ENCODE measurements at regions not wholly inside any gene's neighbourhood (a gene's known extent, or its start where the extent isn't known, plus 50 kb on each side); places are given as distances from the start of the nearest gene placed in this dataset.

GRCh38 chr6:101294676-101295075, 98.8 kb upstream of the GRIK2 start:
- Mint-ChIP-seq H3K9me3 (peaks cover 20 to 22% of the 10 kb centered on the region in 2 experiments), H3K4me3 (no peak overlapping the region), H3K36me3 (ENCODE audit: insufficient read depth in 1 of 3, low read depth in 3 of 3) (peaks cover 8 to 27% (median 18%) of the 10 kb centered on the region in 3 experiments), H3K27ac (no peak overlapping the region), H3K27me3 (ENCODE audit: low read depth) (no peaks in the 10 kb centered on the region), H3K4me1 (no peaks in the 10 kb centered on the region)
- Histone ChIP-seq H2BK5ac (ENCODE audit: insufficient read length, low read length) (no peak overlapping the region), H4K91ac (ENCODE audit: insufficient read length, low read depth, low read length) (no peak overlapping the region), H3K4me1 (ENCODE audit: insufficient read depth, low read length) (no peaks in the 10 kb centered on the region), H3K23ac (ENCODE audit: insufficient read length, low read depth, low read length) (no peak overlapping the region), H3K27me3 (ENCODE audit: insufficient read depth, low read length) (no peaks in the 10 kb centered on the region), H3K27ac (ENCODE audit: insufficient read length, low read depth, low read length) (no peak overlapping the region), H3K4ac (ENCODE audit: low read depth, low read length) (no peak overlapping the region), H3T11ph (ENCODE audit: low read length) (no peak overlapping the region), H3K14ac (ENCODE audit: insufficient read depth, low read length) (no peak overlapping the region), H3K4me2 (ENCODE audit: insufficient read depth, insufficient read length, low read length) (no peak overlapping the region), H3K9me3 (ENCODE audit: control insufficient read depth, low read depth, low read length) (no peaks in the 10 kb centered on the region), H2BK15ac (ENCODE audit: low read depth, low read length) (no peak overlapping the region), H3K56ac (ENCODE audit: insufficient read length, low read depth, low read length) (no peak overlapping the region), H3K79me1 (ENCODE audit: insufficient read depth, low read depth, low read length, poor library complexity, severe bottlenecking) (no peaks in the 10 kb centered on the region), H3K18ac (ENCODE audit: insufficient read length, low read depth, low read length) (no peak overlapping the region), H2AK5ac (ENCODE audit: insufficient read length, low read length) (no peak overlapping the region), H4K5ac (ENCODE audit: insufficient read length, low read depth, low read length) (no peak overlapping the region), H4K8ac (replicated peaks; ENCODE audit: insufficient read length, low read depth, low read length) (no peak overlapping the region), H3K79me2 (ENCODE audit: insufficient read depth, low read length) (no peaks in the 10 kb centered on the region), H2AFZ (ENCODE audit: low read length) (no peak overlapping the region), H3K9ac (ENCODE audit: extremely low read depth, insufficient read length, low read length) (no peak overlapping the region), H3K23me2 (ENCODE audit: insufficient read length, low read depth, low read length, poor library complexity, severe bottlenecking) (no peaks in the 10 kb centered on the region), H2BK120ac (ENCODE audit: low read depth, low read length, poor library complexity, severe bottlenecking) (no peak overlapping the region), H4K20me1 (ENCODE audit: control insufficient read depth, insufficient read depth, insufficient read length) (no peaks in the 10 kb centered on the region), H2BK20ac (ENCODE audit: low read depth, low read length, poor library complexity, severe bottlenecking) (no peak overlapping the region), H2BK12ac (ENCODE audit: insufficient read length, low read depth, low read length) (no peak overlapping the region)
- no peak for DNase-seq
- TF ChIP-seq, protein P1, sequence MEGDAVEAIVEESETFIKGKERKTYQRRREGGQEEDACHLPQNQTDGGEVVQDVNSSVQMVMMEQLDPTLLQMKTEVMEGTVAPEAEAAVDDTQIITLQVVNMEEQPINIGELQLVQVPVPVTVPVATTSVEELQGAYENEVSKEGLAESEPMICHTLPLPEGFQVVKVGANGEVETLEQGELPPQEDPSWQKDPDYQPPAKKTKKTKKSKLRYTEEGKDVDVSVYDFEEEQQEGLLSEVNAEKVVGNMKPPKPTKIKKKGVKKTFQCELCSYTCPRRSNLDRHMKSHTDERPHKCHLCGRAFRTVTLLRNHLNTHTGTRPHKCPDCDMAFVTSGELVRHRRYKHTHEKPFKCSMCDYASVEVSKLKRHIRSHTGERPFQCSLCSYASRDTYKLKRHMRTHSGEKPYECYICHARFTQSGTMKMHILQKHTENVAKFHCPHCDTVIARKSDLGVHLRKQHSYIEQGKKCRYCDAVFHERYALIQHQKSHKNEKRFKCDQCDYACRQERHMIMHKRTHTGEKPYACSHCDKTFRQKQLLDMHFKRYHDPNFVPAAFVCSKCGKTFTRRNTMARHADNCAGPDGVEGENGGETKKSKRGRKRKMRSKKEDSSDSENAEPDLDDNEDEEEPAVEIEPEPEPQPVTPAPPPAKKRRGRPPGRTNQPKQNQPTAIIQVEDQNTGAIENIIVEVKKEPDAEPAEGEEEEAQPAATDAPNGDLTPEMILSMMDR (conservative IDR thresholded peaks at IDR 0.05): no peak

All from H9 (cell line).